ENCODE measurements at regions not wholly inside any gene's neighbourhood (a gene's known extent, or its start where the extent isn't known, plus 50 kb on each side); places are given as distances from the start of the nearest gene placed in this dataset.

- BruUV-seq (replicated peaks): TSS peak; percentile 95
- no peaks in the 10 kb centered on the region for H4K20me1 ChIP-seq (ENCODE audit: low read length)
- H3K4me1 ChIP-seq (ENCODE audit: insufficient read depth, low read length): peaks cover 54% of the 10 kb centered on the region
- CTCF ChIA-PET: no interaction called here
- no peaks in the 10 kb centered on the region for H3K36me3 ChIP-seq (ENCODE audit: low read depth, low read length)
- peaks cover 6% of the 10 kb centered on the region for H3F3A ChIP-seq (ENCODE audit: low read length, unreplicated experiment)
- no peaks in the 10 kb centered on the region for H3K79me2 ChIP-seq (ENCODE audit: low read length)
- H3K9me3 ChIP-seq (ENCODE audit: low read length): no peaks in the 10 kb centered on the region
- no peaks in the 10 kb centered on the region for H3K9me2 ChIP-seq (replicated peaks; ENCODE audit: low read length)
- DNase-seq (no peak), ATAC-seq (no peak)
- intact Hi-C loops (cut with micrococcal nuclease): loop anchor here (1.0 to 2.0 kb wide), 6 partner anchors 10 to 97 kb away; no protein-coding TSS in a partner anchor
- TF ChIP-seq EZH2 (IDR thresholded peaks at IDR 0.05; ENCODE audit: low read length, unreplicated experiment): no peak
- POLR2A ChIA-PET (ENCODE audit: unreplicated experiment): interaction anchor here (0.6 to 1.6 kb wide), 4 partner anchors 10 to 170 kb away, joined by 3 to 16 read pairs (median 4); no protein-coding TSS in a partner anchor
- H3K4me2 ChIP-seq (ENCODE audit: low read length): peak overlapping the region; percentile 68
- H3K27ac ChIP-seq (ENCODE audit: low read length): peak overlapping the region; percentile 98
- H3K9ac ChIP-seq (ENCODE audit: low read length): peak overlapping the region; percentile 91
- H3K27me3 ChIP-seq (ENCODE audit: low read length): no peaks in the 10 kb centered on the region
- no peak overlapping the region for H2AFZ ChIP-seq (ENCODE audit: low read length)
- H3K4me3 ChIP-seq (ENCODE audit: low read length): peak overlapping the region; percentile 23; the same call in 1 of the 2 replicates
Measured at GRCh38 chr1:8193840-8194406, 124.0 kb upstream of the SLC45A1 start.

DNA sequence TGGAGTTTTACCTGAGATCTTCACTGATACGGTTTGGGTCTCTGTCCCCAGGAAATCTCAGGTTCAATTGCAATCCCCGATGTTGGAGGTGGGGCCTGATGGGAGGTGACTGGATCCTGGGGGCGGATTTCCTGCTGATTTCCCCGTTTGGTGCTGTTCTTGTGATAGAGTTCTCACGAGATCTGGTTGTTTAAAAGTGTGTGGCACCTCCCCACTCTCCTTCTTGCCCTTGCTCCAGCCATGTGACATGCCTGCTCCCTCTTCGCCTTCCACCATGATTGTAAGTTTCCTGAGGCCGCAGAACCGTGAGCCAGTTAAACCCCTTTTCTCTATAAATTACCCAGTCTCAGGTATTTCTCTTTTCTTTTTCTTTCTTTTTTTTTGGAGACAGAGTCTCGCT is 126.4 kb upstream of the SLC45A1 start:
- Histone ChIP-seq H3K79me2 (ENCODE audit: low read length) (no peaks in the 10 kb centered on the region), H3K27me3 (ENCODE audit: low read length) (no peaks in the 10 kb centered on the region), H3K9me3 (ENCODE audit: low read length) (no peaks in the 10 kb centered on the region), H3K27ac (ENCODE audit: low read length) (0 out of 2 replicates have a peak overlapping the region, but pooled peaks have one; percentile 3), H3F3A (ENCODE audit: low read length, unreplicated experiment) (peaks cover 6% of the 10 kb centered on the region), H3K9ac (ENCODE audit: low read length) (no peak overlapping the region), H3K9me2 (replicated peaks; ENCODE audit: low read length) (no peaks in the 10 kb centered on the region), H3K36me3 (ENCODE audit: low read depth, low read length) (no peaks in the 10 kb centered on the region), H2AFZ (ENCODE audit: low read length) (no peak overlapping the region), H3K4me1 (ENCODE audit: insufficient read depth, low read length) (peaks cover 37% of the 10 kb centered on the region), H4K20me1 (ENCODE audit: low read length) (no peaks in the 10 kb centered on the region), H3K4me2 (ENCODE audit: low read length) (no peak overlapping the region), H3K4me3 (ENCODE audit: low read length) (no peak overlapping the region)
- ChIA-PET POLR2A (ENCODE audit: unreplicated experiment) (no interaction called here), CTCF (no interaction called here)
- BruUV-seq (replicated peaks): no TSS peak
- TF ChIP-seq, protein P1, sequence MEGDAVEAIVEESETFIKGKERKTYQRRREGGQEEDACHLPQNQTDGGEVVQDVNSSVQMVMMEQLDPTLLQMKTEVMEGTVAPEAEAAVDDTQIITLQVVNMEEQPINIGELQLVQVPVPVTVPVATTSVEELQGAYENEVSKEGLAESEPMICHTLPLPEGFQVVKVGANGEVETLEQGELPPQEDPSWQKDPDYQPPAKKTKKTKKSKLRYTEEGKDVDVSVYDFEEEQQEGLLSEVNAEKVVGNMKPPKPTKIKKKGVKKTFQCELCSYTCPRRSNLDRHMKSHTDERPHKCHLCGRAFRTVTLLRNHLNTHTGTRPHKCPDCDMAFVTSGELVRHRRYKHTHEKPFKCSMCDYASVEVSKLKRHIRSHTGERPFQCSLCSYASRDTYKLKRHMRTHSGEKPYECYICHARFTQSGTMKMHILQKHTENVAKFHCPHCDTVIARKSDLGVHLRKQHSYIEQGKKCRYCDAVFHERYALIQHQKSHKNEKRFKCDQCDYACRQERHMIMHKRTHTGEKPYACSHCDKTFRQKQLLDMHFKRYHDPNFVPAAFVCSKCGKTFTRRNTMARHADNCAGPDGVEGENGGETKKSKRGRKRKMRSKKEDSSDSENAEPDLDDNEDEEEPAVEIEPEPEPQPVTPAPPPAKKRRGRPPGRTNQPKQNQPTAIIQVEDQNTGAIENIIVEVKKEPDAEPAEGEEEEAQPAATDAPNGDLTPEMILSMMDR (conservative IDR thresholded peaks at IDR 0.05; ENCODE audit: low read depth, low read length): no peak
- TF ChIP-seq EZH2 (IDR thresholded peaks at IDR 0.05; ENCODE audit: low read length, unreplicated experiment) (no peak), EZH2phosphoT487 (IDR thresholded peaks at IDR 0.05; ENCODE audit: borderline replicate concordance, low read length) (no peak)
- DNase-seq: no peak
- intact Hi-C loops (cut with micrococcal nuclease): no loop called here
- ATAC-seq: no peak

DNA sequence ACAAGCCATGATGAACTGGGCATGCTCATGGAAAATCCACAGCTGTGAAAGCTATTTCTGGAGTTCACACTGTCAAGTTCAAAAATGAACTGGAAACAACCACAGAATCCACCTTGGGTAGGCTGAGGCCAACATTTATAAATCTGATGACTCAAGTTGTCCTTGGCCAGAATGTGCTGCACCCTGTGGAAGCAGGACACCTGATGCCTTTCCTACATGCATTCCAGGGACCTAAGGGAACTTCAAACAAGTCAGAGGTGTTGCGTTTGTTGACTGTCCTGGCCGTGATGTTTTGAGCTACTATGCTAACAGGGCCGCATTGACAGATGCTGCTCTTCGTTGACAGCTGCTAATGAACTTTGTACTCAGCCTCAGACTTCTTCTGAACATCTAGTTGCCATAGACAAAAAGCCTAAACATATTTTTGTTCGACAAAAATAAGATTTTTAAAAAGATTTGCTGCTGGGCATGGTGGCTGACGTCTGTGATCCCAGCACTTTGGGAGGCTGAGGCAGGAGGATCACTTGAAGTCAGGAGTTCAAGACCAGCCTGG is 127.9 kb upstream of the SLC45A1 start:
- H3K4me2 ChIP-seq (ENCODE audit: low read length): no peak overlapping the region

More for the DNA sequence above, 127.9 kb upstream of the SLC45A1 start:
- Histone ChIP-seq H3K4me1 (ENCODE audit: insufficient read depth, low read length) (peaks cover 25% of the 10 kb centered on the region), H3K27me3 (ENCODE audit: low read length) (no peaks in the 10 kb centered on the region), H3K27ac (ENCODE audit: low read length) (peak overlapping the region; percentile 72), H3K79me2 (ENCODE audit: low read length) (no peaks in the 10 kb centered on the region), H3K9ac (ENCODE audit: low read length) (peak overlapping the region; percentile 26; the same call in 1 of the 2 replicates), H3K36me3 (ENCODE audit: low read depth, low read length) (no peaks in the 10 kb centered on the region), H3K9me3 (ENCODE audit: low read length) (no peaks in the 10 kb centered on the region), H3K9me2 (replicated peaks; ENCODE audit: low read length) (no peaks in the 10 kb centered on the region), H4K20me1 (ENCODE audit: low read length) (no peaks in the 10 kb centered on the region), H3K4me3 (ENCODE audit: low read length) (no peak overlapping the region), H3F3A (ENCODE audit: low read length, unreplicated experiment) (peaks cover 6% of the 10 kb centered on the region), H2AFZ (ENCODE audit: low read length) (no peak overlapping the region)
- TF ChIP-seq, protein P1 (conservative IDR thresholded peaks at IDR 0.05; ENCODE audit: low read depth, low read length): no peak
- TF ChIP-seq EZH2phosphoT487 (IDR thresholded peaks at IDR 0.05; ENCODE audit: borderline replicate concordance, low read length) (no peak), EZH2 (IDR thresholded peaks at IDR 0.05; ENCODE audit: low read length, unreplicated experiment) (no peak)
- intact Hi-C loops (cut with micrococcal nuclease): no loop called here
- ChIA-PET POLR2A (ENCODE audit: unreplicated experiment) (interaction anchor here (0.5 to 0.6 kb wide), 2 partner anchors 14 to 161 kb away, joined by 4 to 8 read pairs; no protein-coding TSS in a partner anchor), CTCF (interaction anchor here (0.8 kb wide), 1 partner anchor 48 kb away, joined by 6 read pairs; no protein-coding TSS in a partner anchor)
- ATAC-seq (peak; percentile 64), DNase-seq (peak; percentile 83)
- BruUV-seq (replicated peaks): no TSS peak
